ENCODE measurements at regions not wholly inside any gene's neighbourhood (a gene's known extent, or its start where the extent isn't known, plus 50 kb on each side); places are given as distances from the start of the nearest gene placed in this dataset.

GRCh38 chr14:100440207-100440631, 117.1 kb downstream of the SLC25A47 start:
- no peaks in the 10 kb centered on the region for H3K36me3 ChIP-seq (ENCODE audit: insufficient read depth, low read length)
- peaks cover 45% of the 10 kb centered on the region for H3K4me1 ChIP-seq (ENCODE audit: insufficient read depth, low read length)
- no peaks in the 10 kb centered on the region for H3K9me3 ChIP-seq (ENCODE audit: low read length)
- H2AFZ ChIP-seq (ENCODE audit: low read depth, low read length), result no peak overlapping the region
- H3K4me3 ChIP-seq (ENCODE audit: low read length), result no peak overlapping the region
- H3K27me3 ChIP-seq (ENCODE audit: insufficient read depth, low read length), result no peaks in the 10 kb centered on the region

DNA sequence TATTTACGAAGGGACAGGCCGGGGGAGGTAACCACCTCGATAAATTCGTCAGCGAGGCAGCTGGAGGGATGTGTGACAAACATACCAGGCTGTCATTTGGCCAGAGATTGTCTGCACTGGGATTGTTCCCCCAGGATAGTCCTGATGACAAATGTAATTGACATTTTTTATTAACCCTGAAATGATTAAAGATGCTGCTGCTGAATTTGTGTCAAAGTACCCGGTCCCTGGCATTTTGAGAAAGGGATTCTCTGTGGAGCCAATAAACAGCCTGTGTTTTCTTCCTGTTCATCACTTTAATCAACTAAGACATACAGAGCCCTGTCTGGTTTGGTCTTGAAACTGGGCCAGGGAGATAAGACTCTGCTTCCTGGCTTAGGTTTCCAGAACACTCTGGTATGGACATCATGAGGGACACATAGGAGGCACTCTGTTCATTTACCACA, 117.6 kb downstream of the SLC25A47 start:
- no peak overlapping the region for H3K4me3 ChIP-seq (ENCODE audit: low read length)
- no peaks in the 10 kb centered on the region for H3K36me3 ChIP-seq (ENCODE audit: insufficient read depth, low read length)
- no peaks in the 10 kb centered on the region for H3K27me3 ChIP-seq (ENCODE audit: insufficient read depth, low read length)
- no peak overlapping the region for H2AFZ ChIP-seq (ENCODE audit: low read depth, low read length)
- H3K4me1 ChIP-seq (ENCODE audit: insufficient read depth, low read length), result peaks cover 40% of the 10 kb centered on the region
- H3K9me3 ChIP-seq (ENCODE audit: low read length), result no peaks in the 10 kb centered on the region

- Histone ChIP-seq H3K9me3 (ENCODE audit: low read length) (no peaks in the 10 kb centered on the region), H3K4me1 (ENCODE audit: insufficient read depth, low read length) (peaks cover 40% of the 10 kb centered on the region), H3K36me3 (ENCODE audit: insufficient read depth, low read length) (no peaks in the 10 kb centered on the region), H3K4me3 (ENCODE audit: low read length) (no peak overlapping the region), H3K27me3 (ENCODE audit: insufficient read depth, low read length) (no peaks in the 10 kb centered on the region), H2AFZ (ENCODE audit: low read depth, low read length) (no peak overlapping the region)
Measured at GRCh38 chr14:100441271-100441947, 118.3 kb downstream of the SLC25A47 start.

- no peaks in the 10 kb centered on the region for H3K36me3 ChIP-seq (ENCODE audit: insufficient read depth, low read length)
- H3K9me3 ChIP-seq (ENCODE audit: low read length), result no peaks in the 10 kb centered on the region
- H3K4me1 ChIP-seq (ENCODE audit: insufficient read depth, low read length), result peaks cover 38% of the 10 kb centered on the region
- H3K4me3 ChIP-seq (ENCODE audit: low read length), result no peak overlapping the region
- H3K27me3 ChIP-seq (ENCODE audit: insufficient read depth, low read length), result no peaks in the 10 kb centered on the region
- H2AFZ ChIP-seq (ENCODE audit: low read depth, low read length), result no peak overlapping the region
Measured at GRCh38 chr14:100442036-100442435, 118.9 kb downstream of the SLC25A47 start.

GRCh38 chr14:100442498-100443490, 119.7 kb downstream of the SLC25A47 start:
- no peaks in the 10 kb centered on the region for H3K36me3 ChIP-seq (ENCODE audit: insufficient read depth, low read length)

GRCh38 chr14:100443603-100444002, 120.5 kb downstream of the SLC25A47 start:
- no peaks in the 10 kb centered on the region for H3K36me3 ChIP-seq (ENCODE audit: insufficient read depth, low read length)
- H2AFZ ChIP-seq (ENCODE audit: low read depth, low read length), result no peak overlapping the region
- H3K4me3 ChIP-seq (ENCODE audit: low read length), result no peak overlapping the region
- peaks cover 27% of the 10 kb centered on the region for H3K4me1 ChIP-seq (ENCODE audit: insufficient read depth, low read length)
- no peaks in the 10 kb centered on the region for H3K9me3 ChIP-seq (ENCODE audit: low read length)
- no peaks in the 10 kb centered on the region for H3K27me3 ChIP-seq (ENCODE audit: insufficient read depth, low read length)

More at GRCh38 chr14:100442498-100443490, 119.7 kb downstream of the SLC25A47 start:
- Histone ChIP-seq H3K27me3 (ENCODE audit: insufficient read depth, low read length) (no peaks in the 10 kb centered on the region), H3K4me3 (ENCODE audit: low read length) (no peak overlapping the region), H2AFZ (ENCODE audit: low read depth, low read length) (no peak overlapping the region), H3K4me1 (ENCODE audit: insufficient read depth, low read length) (peaks cover 35% of the 10 kb centered on the region), H3K9me3 (ENCODE audit: low read length) (no peaks in the 10 kb centered on the region)

DNA sequence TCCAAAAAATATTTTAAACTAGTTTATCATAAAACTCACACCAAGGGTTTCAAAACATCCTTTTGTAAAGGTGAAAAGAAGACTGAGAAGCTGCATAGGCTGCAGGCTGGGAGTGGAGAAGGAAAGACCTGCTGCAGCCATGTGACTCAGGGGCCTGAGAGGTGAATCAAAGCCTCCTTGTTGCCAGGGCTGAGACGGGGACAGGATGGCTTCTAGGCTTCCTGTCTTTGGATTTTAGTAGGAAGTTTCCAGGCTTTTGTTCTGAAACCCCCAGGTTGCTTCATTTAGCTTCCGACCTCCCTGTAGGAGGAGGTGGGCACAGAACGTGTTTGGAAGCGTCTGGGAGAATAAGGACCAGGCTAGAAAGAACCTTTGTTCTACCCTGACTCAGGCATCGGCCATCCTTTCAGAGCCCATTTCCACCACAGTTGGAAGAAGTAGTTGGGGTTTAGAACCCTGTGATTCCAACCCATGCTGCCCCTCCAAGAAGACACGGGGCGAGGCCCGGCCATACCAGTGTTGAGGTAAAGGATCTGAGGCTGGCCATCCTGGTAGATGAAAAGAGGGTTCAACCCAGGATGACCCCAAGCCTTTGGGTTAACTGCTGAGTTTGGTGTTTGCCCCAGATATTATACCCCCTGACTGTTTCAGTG, 122.4 kb downstream of the SLC25A47 start:
- Histone ChIP-seq H3K4me3 (ENCODE audit: low read length) (no peak overlapping the region), H3K36me3 (ENCODE audit: insufficient read depth, low read length) (no peaks in the 10 kb centered on the region), H3K27me3 (ENCODE audit: insufficient read depth, low read length) (no peaks in the 10 kb centered on the region), H3K4me1 (ENCODE audit: insufficient read depth, low read length) (peaks cover 24% of the 10 kb centered on the region), H2AFZ (ENCODE audit: low read depth, low read length) (no peak overlapping the region), H3K9me3 (ENCODE audit: low read length) (no peaks in the 10 kb centered on the region)

GRCh38 chr14:100446572-100446971, 123.4 kb downstream of the SLC25A47 start:
- peaks cover 21% of the 10 kb centered on the region for H3K4me1 ChIP-seq (ENCODE audit: insufficient read depth, low read length)
- no peaks in the 10 kb centered on the region for H3K27me3 ChIP-seq (ENCODE audit: insufficient read depth, low read length)
- no peaks in the 10 kb centered on the region for H3K36me3 ChIP-seq (ENCODE audit: insufficient read depth, low read length)
- H3K4me3 ChIP-seq (ENCODE audit: low read length), result no peak overlapping the region
- H3K9me3 ChIP-seq (ENCODE audit: low read length), result no peaks in the 10 kb centered on the region
- H2AFZ ChIP-seq (ENCODE audit: low read depth, low read length), result no peak overlapping the region

DNA sequence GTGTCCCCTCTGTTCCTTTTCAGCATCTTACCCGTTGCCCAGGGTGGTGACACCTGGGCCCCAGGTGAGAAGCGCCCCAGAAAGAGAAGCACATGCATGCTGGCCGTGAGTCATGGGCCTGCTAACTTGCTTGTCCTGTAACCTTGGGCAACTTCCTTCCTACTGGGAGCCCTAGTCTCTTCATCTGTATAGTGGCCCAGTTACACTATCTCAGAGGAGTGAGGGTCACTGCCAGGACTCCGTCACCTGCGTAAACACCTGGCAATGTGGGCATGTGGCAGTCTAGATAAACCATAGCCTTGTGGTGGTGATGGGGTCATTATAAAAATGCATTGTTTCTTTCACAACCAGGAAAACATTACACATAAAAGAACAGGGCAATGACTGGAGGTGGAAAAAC, 125.2 kb downstream of the SLC25A47 start:
- Histone ChIP-seq H3K4me3 (ENCODE audit: low read length) (no peak overlapping the region), H3K36me3 (ENCODE audit: insufficient read depth, low read length) (no peaks in the 10 kb centered on the region), H2AFZ (ENCODE audit: low read depth, low read length) (no peak overlapping the region), H3K4me1 (ENCODE audit: insufficient read depth, low read length) (peaks cover 15% of the 10 kb centered on the region), H3K9me3 (ENCODE audit: low read length) (no peaks in the 10 kb centered on the region), H3K27me3 (ENCODE audit: insufficient read depth, low read length) (no peaks in the 10 kb centered on the region)

GRCh38 chr14:100449225-100449987, 126.3 kb downstream of the SLC25A47 start:
- H3K4me1 ChIP-seq (ENCODE audit: insufficient read depth, low read length), result peaks cover 14% of the 10 kb centered on the region
- H3K36me3 ChIP-seq (ENCODE audit: insufficient read depth, low read length), result no peaks in the 10 kb centered on the region
- H2AFZ ChIP-seq (ENCODE audit: low read depth, low read length), result no peak overlapping the region
- H3K27me3 ChIP-seq (ENCODE audit: insufficient read depth, low read length), result no peaks in the 10 kb centered on the region
- no peaks in the 10 kb centered on the region for H3K9me3 ChIP-seq (ENCODE audit: low read length)
- H3K4me3 ChIP-seq (ENCODE audit: low read length), result no peak overlapping the region

DNA sequence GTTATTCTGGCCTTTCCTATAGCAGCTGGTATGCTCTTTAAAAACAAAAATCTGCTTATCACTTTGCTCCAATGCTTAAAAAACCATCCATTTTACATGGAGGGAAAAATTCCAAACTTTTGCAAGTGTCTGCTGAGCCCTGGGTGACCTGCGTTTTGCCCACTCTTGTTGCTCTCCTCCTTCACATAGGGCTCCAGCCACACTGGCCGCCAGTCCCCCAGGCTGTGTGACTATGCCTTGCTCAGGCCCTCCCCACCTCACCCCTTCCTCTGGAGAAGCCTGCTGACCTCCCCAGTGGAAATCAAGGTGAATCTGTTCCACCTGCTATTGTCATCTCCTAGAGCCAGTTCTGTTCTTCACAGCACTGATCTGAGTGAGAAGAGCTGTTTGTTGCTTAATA, 126.9 kb downstream of the SLC25A47 start:
- no peak overlapping the region for H2AFZ ChIP-seq (ENCODE audit: low read depth, low read length)
- no peaks in the 10 kb centered on the region for H3K27me3 ChIP-seq (ENCODE audit: insufficient read depth, low read length)
- no peaks in the 10 kb centered on the region for H3K36me3 ChIP-seq (ENCODE audit: insufficient read depth, low read length)
- peaks cover 14% of the 10 kb centered on the region for H3K4me1 ChIP-seq (ENCODE audit: insufficient read depth, low read length)
- H3K4me3 ChIP-seq (ENCODE audit: low read length), result no peak overlapping the region
- no peaks in the 10 kb centered on the region for H3K9me3 ChIP-seq (ENCODE audit: low read length)

DNA sequence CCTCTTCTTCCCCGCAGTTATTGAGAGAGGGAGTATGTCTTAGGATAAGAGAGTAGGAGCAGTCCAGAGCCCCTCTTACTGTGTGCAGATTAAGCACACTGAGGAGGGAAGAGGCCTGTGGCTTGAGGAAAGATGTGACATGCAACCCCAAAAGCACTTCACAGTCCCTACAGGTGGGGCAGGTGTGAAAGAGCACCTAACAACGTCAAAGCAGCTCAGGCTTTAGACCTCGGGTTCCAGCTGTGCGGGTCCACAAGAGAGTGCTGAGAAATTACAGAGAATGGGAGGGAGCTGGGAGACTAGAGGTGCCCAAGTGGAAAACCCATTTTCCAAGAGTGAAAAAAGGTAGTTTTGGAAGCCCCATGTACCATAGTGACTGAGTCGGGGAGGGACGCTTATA, 127.6 kb downstream of the SLC25A47 start:
- no peak overlapping the region for H2AFZ ChIP-seq (ENCODE audit: low read depth, low read length)
- H3K27me3 ChIP-seq (ENCODE audit: insufficient read depth, low read length), result no peaks in the 10 kb centered on the region
- H3K4me3 ChIP-seq (ENCODE audit: low read length), result no peak overlapping the region
- no peaks in the 10 kb centered on the region for H3K36me3 ChIP-seq (ENCODE audit: insufficient read depth, low read length)
- H3K4me1 ChIP-seq (ENCODE audit: insufficient read depth, low read length), result peaks cover 14% of the 10 kb centered on the region
- no peaks in the 10 kb centered on the region for H3K9me3 ChIP-seq (ENCODE audit: low read length)
